Brain microvascular endothelial cell (primary cell): ENCODE measurements at regions not wholly inside any gene's neighbourhood (a gene's known extent, or its start where the extent isn't known, plus 50 kb on each side); places are given as distances from the start of the nearest gene placed in this dataset.

ENCODE experiments used
- DNase-seq: peaks from one replicate; pipeline ENCODE4 v3.0.0-alpha.2; 2020
- H3K27ac ChIP-seq: fragments of 250-450 bp; sonication (Bioruptor Pico); 2 replicates; pipeline ENCODE4 v1.5.1; 2020; ENCODE audit warnings: mild to moderate bottlenecking, moderate library complexity
- H3K27me3 ChIP-seq: fragments of 250-450 bp; sonication (Bioruptor Pico); replicated peaks from 2 replicates; pipeline ENCODE4 v1.5.1; 2020; ENCODE audit warnings: mild to moderate bottlenecking
- H3K36me3 ChIP-seq: fragments of 250-450 bp; sonication (Bioruptor Pico); replicated peaks from 2 replicates; pipeline ENCODE4 v1.5.1; 2020; ENCODE audit warnings: mild to moderate bottlenecking
- H3K4me3 ChIP-seq: 2 replicates; pipeline ENCODE4 v1.5.1; 2011; ENCODE audit warnings: low read depth, mild to moderate bottlenecking, control low read depth, low read length, moderate library complexity
- in situ Hi-C: cut with HindIII; loops from 2 replicates; pipeline ENCODE4 v1.10.0; 2017; ENCODE audit warnings: low sequenced_read_pairs, low pct_ligation_motif_present
- TF ChIP-seq, protein P1 (sequence below): IDR thresholded peaks from 2 replicates; pipeline ENCODE4 v1.5.1; 2011; ENCODE audit warnings: low read depth, mild to moderate bottlenecking, moderate library complexity, low read length, control low read depth, inconsistent platforms; ENCODE audit errors: missing control alignments

DNA sequence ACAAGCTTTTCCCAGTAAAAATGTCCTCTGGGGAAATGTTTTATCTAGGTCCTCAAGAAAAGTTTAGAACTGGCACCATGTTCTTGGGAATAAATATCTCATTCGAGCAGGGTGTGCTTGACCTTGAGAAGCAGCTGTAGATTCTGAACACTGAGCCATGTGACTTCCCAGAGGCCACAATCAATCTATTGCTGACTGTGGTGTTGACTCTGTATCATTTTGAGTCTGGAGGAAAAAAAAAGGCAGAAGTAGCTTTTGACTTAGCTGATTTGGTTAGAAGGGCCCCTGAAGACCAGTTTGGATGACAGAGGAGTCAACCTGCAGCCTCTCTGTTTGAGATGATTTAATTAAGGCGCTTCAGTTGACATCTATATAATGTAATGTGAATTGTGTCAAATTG lies 592.4 kb upstream of the SEL1L start:
- DNase-seq: no peak

DNA sequence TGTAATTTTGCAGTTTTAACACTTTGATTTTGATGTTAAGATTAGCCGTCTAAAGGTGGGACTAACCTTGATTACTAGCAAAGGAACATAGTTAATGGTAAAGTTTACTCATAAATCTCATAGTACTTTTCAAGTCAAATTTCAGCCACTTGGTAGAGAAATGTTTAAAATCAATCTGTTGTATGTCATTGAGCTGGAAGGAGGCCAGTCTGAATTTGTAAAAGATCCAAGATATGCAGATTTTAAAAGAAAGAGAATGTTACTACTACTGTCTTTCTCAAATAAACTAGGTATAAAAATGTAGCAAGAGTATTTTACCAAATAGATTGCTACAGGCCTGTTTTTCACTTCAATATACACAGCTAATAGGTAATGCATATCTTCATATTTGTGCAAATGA lies 600.8 kb upstream of the SEL1L start:
- Histone ChIP-seq H3K36me3 (no peaks in the 10 kb centered on the region), H3K27me3 (no peaks in the 10 kb centered on the region), H3K27ac (no peak overlapping the region), H3K4me3 (no peak overlapping the region)
- in situ Hi-C loops: no loop called here
- TF ChIP-seq, protein P1, sequence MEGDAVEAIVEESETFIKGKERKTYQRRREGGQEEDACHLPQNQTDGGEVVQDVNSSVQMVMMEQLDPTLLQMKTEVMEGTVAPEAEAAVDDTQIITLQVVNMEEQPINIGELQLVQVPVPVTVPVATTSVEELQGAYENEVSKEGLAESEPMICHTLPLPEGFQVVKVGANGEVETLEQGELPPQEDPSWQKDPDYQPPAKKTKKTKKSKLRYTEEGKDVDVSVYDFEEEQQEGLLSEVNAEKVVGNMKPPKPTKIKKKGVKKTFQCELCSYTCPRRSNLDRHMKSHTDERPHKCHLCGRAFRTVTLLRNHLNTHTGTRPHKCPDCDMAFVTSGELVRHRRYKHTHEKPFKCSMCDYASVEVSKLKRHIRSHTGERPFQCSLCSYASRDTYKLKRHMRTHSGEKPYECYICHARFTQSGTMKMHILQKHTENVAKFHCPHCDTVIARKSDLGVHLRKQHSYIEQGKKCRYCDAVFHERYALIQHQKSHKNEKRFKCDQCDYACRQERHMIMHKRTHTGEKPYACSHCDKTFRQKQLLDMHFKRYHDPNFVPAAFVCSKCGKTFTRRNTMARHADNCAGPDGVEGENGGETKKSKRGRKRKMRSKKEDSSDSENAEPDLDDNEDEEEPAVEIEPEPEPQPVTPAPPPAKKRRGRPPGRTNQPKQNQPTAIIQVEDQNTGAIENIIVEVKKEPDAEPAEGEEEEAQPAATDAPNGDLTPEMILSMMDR: no peak
- DNase-seq: no peak

More for the DNA sequence above, 592.4 kb upstream of the SEL1L start:
- Histone ChIP-seq H3K27me3 (no peaks in the 10 kb centered on the region), H3K27ac (no peak overlapping the region), H3K4me3 (no peak overlapping the region), H3K36me3 (no peaks in the 10 kb centered on the region)
- in situ Hi-C loops: no loop called here
- TF ChIP-seq, protein P1: no peak

- DNase-seq: no peak
- TF ChIP-seq, protein P1: no peak
- no peak overlapping the region for H3K4me3 ChIP-seq
- no peak overlapping the region for H3K27ac ChIP-seq
- H3K36me3 ChIP-seq: no peaks in the 10 kb centered on the region
- in situ Hi-C loops: no loop called here
- H3K27me3 ChIP-seq: no peaks in the 10 kb centered on the region
Measured at GRCh38 chr14:82138431-82138830, 604.8 kb upstream of the SEL1L start.

DNA sequence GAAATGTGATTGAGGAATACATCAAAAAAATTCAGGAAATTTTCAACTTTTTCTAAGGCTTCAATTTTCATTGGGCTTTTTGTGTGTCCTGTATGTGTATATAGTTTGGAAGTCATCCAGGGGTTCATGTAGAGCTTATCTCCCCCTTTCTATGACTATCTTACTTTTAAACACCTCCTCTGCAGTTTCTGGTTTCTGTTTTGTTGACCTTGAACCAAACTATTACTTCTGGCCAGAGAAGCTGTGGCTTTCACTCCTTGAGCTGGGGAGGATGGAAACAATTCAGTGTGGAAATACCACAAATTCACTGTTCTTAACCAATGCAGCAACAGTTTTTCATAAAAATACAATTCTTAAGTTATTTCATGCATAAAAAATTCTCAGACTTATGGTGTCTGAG lies 613.2 kb upstream of the SEL1L start:
- in situ Hi-C loops: no loop called here

DNA sequence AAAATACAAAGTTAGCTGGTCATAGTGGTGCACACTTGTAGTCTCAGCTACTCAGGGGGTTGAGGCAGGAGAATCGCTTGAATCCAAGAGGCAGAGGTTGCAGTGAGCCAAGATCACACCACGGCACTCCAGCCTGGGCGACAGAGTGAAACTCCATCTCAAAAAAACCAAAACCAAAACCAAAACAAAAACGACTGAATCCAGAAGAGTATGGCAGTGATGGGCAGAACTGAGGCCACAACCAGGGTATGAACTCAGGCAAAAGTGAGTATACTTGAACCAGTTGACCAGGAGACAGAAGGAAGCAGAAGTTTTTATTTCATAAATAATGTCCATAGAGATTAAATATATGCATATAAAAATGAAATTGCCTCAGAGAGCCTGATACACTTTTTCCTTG lies 620.0 kb upstream of the SEL1L start:
- TF ChIP-seq, protein P1: no peak
- Histone ChIP-seq H3K36me3 (no peaks in the 10 kb centered on the region), H3K27ac (no peak overlapping the region), H3K27me3 (no peaks in the 10 kb centered on the region), H3K4me3 (no peak overlapping the region)
- no peak for DNase-seq
- in situ Hi-C loops: no loop called here

More for the DNA sequence above, 613.2 kb upstream of the SEL1L start:
- no peak for DNase-seq
- TF ChIP-seq, protein P1: no peak
- H3K36me3 ChIP-seq: no peaks in the 10 kb centered on the region
- H3K27me3 ChIP-seq: no peaks in the 10 kb centered on the region
- no peak overlapping the region for H3K4me3 ChIP-seq
- H3K27ac ChIP-seq: no peak overlapping the region

DNA sequence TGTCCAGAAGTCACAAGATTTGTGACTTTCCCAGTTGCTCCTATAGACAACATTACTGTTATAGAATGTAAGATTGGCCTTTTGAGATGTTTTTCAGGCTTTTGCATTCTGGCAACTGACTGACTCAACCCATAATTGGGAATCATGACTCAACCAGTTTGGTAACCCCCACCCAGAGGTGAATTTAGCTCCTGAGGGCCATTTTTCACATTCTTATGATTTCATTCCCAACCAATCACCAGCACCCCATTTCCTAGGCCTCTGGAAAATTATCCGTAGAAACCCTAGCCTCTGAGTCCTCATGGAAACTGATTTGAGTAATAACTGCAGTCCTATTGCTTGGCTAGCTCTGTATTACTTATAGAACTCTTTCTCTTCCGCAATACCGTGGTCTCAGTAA lies 626.0 kb upstream of the SEL1L start:
- TF ChIP-seq, protein P1: no peak
- Histone ChIP-seq H3K27ac (no peak overlapping the region), H3K27me3 (no peaks in the 10 kb centered on the region)

More for the DNA sequence above, 626.0 kb upstream of the SEL1L start:
- H3K4me3 ChIP-seq: no peak overlapping the region
- DNase-seq: no peak
- H3K36me3 ChIP-seq: no peaks in the 10 kb centered on the region
- in situ Hi-C loops: no loop called here
